ENCODE measurements at regions not wholly inside any gene's neighbourhood (a gene's known extent, or its start where the extent isn't known, plus 50 kb on each side); places are given as distances from the start of the nearest gene placed in this dataset.

GRCh38 chr18:8893221-8893620 is 187.9 kb downstream of the MTCL1 start (continued):
- TF ChIP-seq, protein P1, sequence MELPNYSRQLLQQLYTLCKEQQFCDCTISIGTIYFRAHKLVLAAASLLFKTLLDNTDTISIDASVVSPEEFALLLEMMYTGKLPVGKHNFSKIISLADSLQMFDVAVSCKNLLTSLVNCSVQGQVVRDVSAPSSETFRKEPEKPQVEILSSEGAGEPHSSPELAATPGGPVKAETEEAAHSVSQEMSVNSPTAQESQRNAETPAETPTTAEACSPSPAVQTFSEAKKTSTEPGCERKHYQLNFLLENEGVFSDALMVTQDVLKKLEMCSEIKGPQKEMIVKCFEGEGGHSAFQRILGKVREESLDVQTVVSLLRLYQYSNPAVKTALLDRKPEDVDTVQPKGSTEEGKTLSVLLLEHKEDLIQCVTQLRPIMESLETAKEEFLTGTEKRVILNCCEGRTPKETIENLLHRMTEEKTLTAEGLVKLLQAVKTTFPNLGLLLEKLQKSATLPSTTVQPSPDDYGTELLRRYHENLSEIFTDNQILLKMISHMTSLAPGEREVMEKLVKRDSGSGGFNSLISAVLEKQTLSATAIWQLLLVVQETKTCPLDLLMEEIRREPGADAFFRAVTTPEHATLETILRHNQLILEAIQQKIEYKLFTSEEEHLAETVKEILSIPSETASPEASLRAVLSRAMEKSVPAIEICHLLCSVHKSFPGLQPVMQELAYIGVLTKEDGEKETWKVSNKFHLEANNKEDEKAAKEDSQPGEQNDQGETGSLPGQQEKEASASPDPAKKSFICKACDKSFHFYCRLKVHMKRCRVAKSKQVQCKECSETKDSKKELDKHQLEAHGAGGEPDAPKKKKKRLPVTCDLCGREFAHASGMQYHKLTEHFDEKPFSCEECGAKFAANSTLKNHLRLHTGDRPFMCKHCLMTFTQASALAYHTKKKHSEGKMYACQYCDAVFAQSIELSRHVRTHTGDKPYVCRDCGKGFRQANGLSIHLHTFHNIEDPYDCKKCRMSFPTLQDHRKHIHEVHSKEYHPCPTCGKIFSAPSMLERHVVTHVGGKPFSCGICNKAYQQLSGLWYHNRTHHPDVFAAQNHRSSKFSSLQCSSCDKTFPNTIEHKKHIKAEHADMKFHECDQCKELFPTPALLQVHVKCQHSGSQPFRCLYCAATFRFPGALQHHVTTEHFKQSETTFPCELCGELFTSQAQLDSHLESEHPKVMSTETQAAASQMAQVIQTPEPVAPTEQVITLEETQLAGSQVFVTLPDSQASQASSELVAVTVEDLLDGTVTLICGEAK (IDR thresholded peaks at IDR 0.05) = no peak
- TF ChIP-seq, protein P1 (CRISPR knock-in tag; IDR thresholded peaks at IDR 0.05) = no peak
- TF ChIP-seq NFIC (IDR thresholded peaks at IDR 0.05) (peak; percentile 78), NFRKB (IDR thresholded peaks at IDR 0.05; ENCODE audit: low read depth) (peak; percentile 89), ID3 (CRISPR knock-in tag; IDR thresholded peaks at IDR 0.05) (no peak), ID3 (tag; IDR thresholded peaks at IDR 0.05) (peak; percentile 89), CSDE1 (IDR thresholded peaks at IDR 0.05) (no peak), ZNF444 (CRISPR knock-in tag; IDR thresholded peaks at IDR 0.05) (no peak), POLR3G (IDR thresholded peaks at IDR 0.05; ENCODE audit: extremely low read depth, insufficient read length, insufficient replicate concordance) (no peak), ELF4 (CRISPR knock-in tag; IDR thresholded peaks at IDR 0.05) (no peak), TEAD1 (CRISPR knock-in tag; IDR thresholded peaks at IDR 0.05) (no peak), TSC22D4 (tag; IDR thresholded peaks at IDR 0.05) (no peak), ZNF431 (CRISPR knock-in tag; IDR thresholded peaks at IDR 0.05) (no peak), NFE2 (IDR thresholded peaks at IDR 0.05; ENCODE audit: low read depth) (peak; percentile 31; the same call in 1 of the 2 replicates)
- TF ChIP-seq, protein P2, sequence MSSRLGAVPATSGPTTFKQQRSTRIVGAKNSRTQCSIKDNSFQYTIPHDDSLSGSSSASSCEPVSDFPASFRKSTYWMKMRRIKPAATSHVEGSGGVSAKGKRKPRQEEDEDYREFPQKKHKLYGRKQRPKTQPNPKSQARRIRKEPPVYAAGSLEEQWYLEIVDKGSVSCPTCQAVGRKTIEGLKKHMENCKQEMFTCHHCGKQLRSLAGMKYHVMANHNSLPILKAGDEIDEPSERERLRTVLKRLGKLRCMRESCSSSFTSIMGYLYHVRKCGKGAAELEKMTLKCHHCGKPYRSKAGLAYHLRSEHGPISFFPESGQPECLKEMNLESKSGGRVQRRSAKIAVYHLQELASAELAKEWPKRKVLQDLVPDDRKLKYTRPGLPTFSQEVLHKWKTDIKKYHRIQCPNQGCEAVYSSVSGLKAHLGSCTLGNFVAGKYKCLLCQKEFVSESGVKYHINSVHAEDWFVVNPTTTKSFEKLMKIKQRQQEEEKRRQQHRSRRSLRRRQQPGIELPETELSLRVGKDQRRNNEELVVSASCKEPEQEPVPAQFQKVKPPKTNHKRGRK (tag; IDR thresholded peaks at IDR 0.05) = no peak
- TF ChIP-seq, protein P3, sequence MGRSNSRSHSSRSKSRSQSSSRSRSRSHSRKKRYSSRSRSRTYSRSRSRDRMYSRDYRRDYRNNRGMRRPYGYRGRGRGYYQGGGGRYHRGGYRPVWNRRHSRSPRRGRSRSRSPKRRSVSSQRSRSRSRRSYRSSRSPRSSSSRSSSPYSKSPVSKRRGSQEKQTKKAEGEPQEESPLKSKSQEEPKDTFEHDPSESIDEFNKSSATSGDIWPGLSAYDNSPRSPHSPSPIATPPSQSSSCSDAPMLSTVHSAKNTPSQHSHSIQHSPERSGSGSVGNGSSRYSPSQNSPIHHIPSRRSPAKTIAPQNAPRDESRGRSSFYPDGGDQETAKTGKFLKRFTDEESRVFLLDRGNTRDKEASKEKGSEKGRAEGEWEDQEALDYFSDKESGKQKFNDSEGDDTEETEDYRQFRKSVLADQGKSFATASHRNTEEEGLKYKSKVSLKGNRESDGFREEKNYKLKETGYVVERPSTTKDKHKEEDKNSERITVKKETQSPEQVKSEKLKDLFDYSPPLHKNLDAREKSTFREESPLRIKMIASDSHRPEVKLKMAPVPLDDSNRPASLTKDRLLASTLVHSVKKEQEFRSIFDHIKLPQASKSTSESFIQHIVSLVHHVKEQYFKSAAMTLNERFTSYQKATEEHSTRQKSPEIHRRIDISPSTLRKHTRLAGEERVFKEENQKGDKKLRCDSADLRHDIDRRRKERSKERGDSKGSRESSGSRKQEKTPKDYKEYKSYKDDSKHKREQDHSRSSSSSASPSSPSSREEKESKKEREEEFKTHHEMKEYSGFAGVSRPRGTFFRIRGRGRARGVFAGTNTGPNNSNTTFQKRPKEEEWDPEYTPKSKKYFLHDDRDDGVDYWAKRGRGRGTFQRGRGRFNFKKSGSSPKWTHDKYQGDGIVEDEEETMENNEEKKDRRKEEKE (IDR thresholded peaks at IDR 0.05; ENCODE audit: borderline replicate concordance in 1 of 2, control insufficient read depth in 1 of 2, low read depth in 2 of 2, low read length in 1 of 2) = no peak

Measured in K562 (cell line).